CD8-positive, alpha-beta memory T cell (primary cell): ENCODE measurements at regions not wholly inside any gene's neighbourhood (a gene's known extent, or its start where the extent isn't known, plus 50 kb on each side); places are given as distances from the start of the nearest gene placed in this dataset.

ENCODE experiments used
- CTCF ChIA-PET: fragments of 350-600 bp; sonication (Branson Sonifier 250); formaldehyde crosslinking; loops from one replicate; lab custom pipeline; 2021; ENCODE audit warnings: antibody characterized with exemption; lab: Charles Lee
- POLR2A ChIA-PET: fragments of 350-600 bp; sonication (Branson Sonifier 250); formaldehyde crosslinking; loops from one replicate; lab custom pipeline; 2021; ENCODE audit warnings: antibody characterized with exemption; lab: Charles Lee
- DNase-seq, 5 donors: peaks; one replicate each; pipeline versions ENCODE4 v3.0.0 to v3.0.0-alpha.2; 2020 to 2022; ENCODE audit warnings: mixed read lengths in 1 of 5
- H3K27ac ChIP-seq: one replicate; pipeline ENCODE4 v1.7.0; 2013; ENCODE audit warnings: low read depth, mild to moderate bottlenecking, low read length, moderate library complexity
- H3K27me3 ChIP-seq: 2 replicates; pipeline ENCODE4 v1.7.0; 2013; ENCODE audit warnings: low read length, mild to moderate bottlenecking; ENCODE audit not compliant: insufficient read depth, poor library complexity, severe bottlenecking
- H3K36me3 ChIP-seq: 2 replicates; pipeline ENCODE4 v1.7.0; 2013; ENCODE audit warnings: mild to moderate bottlenecking, low read length, moderate library complexity; ENCODE audit not compliant: insufficient read depth
- H3K4me1 ChIP-seq: 2 replicates; pipeline ENCODE4 v1.7.0; 2013; ENCODE audit warnings: mild to moderate bottlenecking, low read length, moderate library complexity; ENCODE audit not compliant: insufficient read depth
- H3K4me3 ChIP-seq: 2 replicates; pipeline ENCODE4 v1.7.0; 2013; ENCODE audit warnings: mild to moderate bottlenecking, low read length
- H3K9me3 ChIP-seq: 2 replicates; pipeline ENCODE4 v1.7.0; 2013; ENCODE audit warnings: mild to moderate bottlenecking, low read length
- H3K27ac Mint-ChIP-seq, 8 donors: one replicate each; pipeline ENCODE4 v1.8.0; 2020 to 2021; ENCODE audit warnings: mixed read lengths in 8 of 8, mild to moderate bottlenecking in 6 of 8, inconsistent platforms in 3 of 8, moderate library complexity in 3 of 8
- H3K27me3 Mint-ChIP-seq, 2 donors: one replicate each; pipeline ENCODE4 v1.8.0; 2020 to 2021; ENCODE audit warnings: mixed read lengths in 2 of 2, mild to moderate bottlenecking in 1 of 2, moderate library complexity in 1 of 2
- H3K36me3 Mint-ChIP-seq, 3 donors: one replicate each; pipeline ENCODE4 v1.8.0; 2020 to 2021; ENCODE audit warnings: mixed read lengths in 3 of 3, inconsistent platforms in 1 of 3, mild to moderate bottlenecking in 1 of 3
- H3K4me1 Mint-ChIP-seq, 3 donors: one replicate each; pipeline ENCODE4 v1.8.0; 2020 to 2021; ENCODE audit warnings: mixed read lengths in 3 of 3, inconsistent platforms in 1 of 3, mild to moderate bottlenecking in 1 of 3
- H3K4me3 Mint-ChIP-seq, 7 donors: one replicate each; pipeline ENCODE4 v1.8.0; 2020 to 2021; ENCODE audit warnings: mixed read lengths in 7 of 7, mild to moderate bottlenecking in 6 of 7, moderate library complexity in 4 of 7, inconsistent platforms in 2 of 7
- H3K9me3 Mint-ChIP-seq, 5 donors: one replicate each; pipeline ENCODE4 v1.8.0; 2020 to 2022; ENCODE audit warnings: mixed read lengths in 5 of 5, mild to moderate bottlenecking in 3 of 5, moderate library complexity in 2 of 5, inconsistent platforms in 1 of 5

GRCh38 chr14:25111061-25111601 is 61.2 kb upstream of the STXBP6 start:
- H3K27me3 ChIP-seq = no peaks in the 10 kb centered on the region
- H3K27ac ChIP-seq = no peak overlapping the region
- H3K27ac Mint-ChIP-seq = no peak overlapping the region
- no peak overlapping the region for H3K4me3 ChIP-seq
- POLR2A ChIA-PET = no interaction called here
- no peak for DNase-seq
- H3K27me3 Mint-ChIP-seq = peaks cover 8 to 44% of the 10 kb centered on the region in 2 donors
- H3K9me3 Mint-ChIP-seq = peaks cover 0 to 2% (median 0%) of the 10 kb centered on the region in 5 donors
- H3K36me3 ChIP-seq = no peaks in the 10 kb centered on the region
- no peaks in the 10 kb centered on the region for H3K4me1 Mint-ChIP-seq
- H3K4me1 ChIP-seq = no peaks in the 10 kb centered on the region
- CTCF ChIA-PET = no interaction called here
- no peak overlapping the region for H3K4me3 Mint-ChIP-seq
- no peaks in the 10 kb centered on the region for H3K9me3 ChIP-seq
- H3K36me3 Mint-ChIP-seq = no peaks in the 10 kb centered on the region

DNA sequence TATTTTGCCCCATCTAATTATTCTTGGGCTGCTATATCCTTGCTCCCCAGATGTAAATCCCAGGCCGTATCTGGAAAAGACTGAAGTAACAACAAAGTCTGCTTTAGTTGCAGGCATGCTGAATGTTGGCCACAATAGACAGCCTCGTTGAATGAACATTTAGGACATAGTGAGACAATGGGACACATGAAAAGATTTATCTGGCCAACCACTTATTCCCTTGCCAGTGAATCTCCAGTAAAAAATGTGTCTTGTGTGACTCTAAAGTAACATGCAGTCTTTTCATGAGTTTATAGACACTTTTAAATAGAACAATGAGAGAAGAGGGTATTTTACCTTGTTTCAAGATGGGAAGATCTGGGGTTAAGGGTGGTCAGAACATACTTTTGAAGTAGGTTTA is 60.2 kb upstream of the STXBP6 start:
- no peaks in the 10 kb centered on the region for H3K27me3 ChIP-seq
- no peak for DNase-seq
- H3K4me3 Mint-ChIP-seq = no peak overlapping the region
- no peaks in the 10 kb centered on the region for H3K36me3 Mint-ChIP-seq
- H3K9me3 ChIP-seq = no peaks in the 10 kb centered on the region
- ChIA-PET CTCF (no interaction called here), POLR2A (no interaction called here)
- H3K9me3 Mint-ChIP-seq = peaks cover 0 to 2% (median 0%) of the 10 kb centered on the region in 5 donors
- no peak overlapping the region for H3K27ac ChIP-seq
- no peaks in the 10 kb centered on the region for H3K4me1 Mint-ChIP-seq
- no peaks in the 10 kb centered on the region for H3K36me3 ChIP-seq
- H3K27me3 Mint-ChIP-seq = peaks cover 12 to 38% of the 10 kb centered on the region in 2 donors
- H3K27ac Mint-ChIP-seq = no peak overlapping the region
- no peaks in the 10 kb centered on the region for H3K4me1 ChIP-seq
- no peak overlapping the region for H3K4me3 ChIP-seq

DNA sequence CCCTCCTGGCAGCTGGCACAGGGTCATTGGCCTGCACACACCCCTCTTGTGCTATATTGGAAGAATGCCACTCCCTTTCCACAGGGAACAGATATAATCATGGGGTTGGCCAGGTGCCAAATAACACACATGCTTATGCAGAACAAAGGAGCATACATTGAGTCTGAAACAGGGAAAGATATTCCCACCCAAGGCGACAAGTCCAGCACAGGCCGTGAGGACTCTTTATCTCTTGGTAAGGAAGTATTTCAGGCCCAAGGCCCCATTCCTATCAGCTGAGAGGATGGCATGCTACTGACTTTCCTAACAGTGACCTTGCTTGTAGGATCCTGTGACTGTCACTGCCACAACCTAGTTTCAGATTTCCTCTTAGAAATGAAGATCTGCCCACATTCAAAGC is 59.0 kb upstream of the STXBP6 start:
- CTCF ChIA-PET = no interaction called here
- H3K36me3 Mint-ChIP-seq = no peaks in the 10 kb centered on the region
- H3K9me3 Mint-ChIP-seq = no peaks in the 10 kb centered on the region
- no peaks in the 10 kb centered on the region for H3K9me3 ChIP-seq
- DNase-seq = no peak
- H3K36me3 ChIP-seq = no peaks in the 10 kb centered on the region
- H3K4me1 ChIP-seq = no peaks in the 10 kb centered on the region
- no peaks in the 10 kb centered on the region for H3K27me3 ChIP-seq
- no peaks in the 10 kb centered on the region for H3K4me1 Mint-ChIP-seq
- H3K4me3 ChIP-seq = no peak overlapping the region
- no peak overlapping the region for H3K27ac ChIP-seq
- peaks cover 14 to 27% of the 10 kb centered on the region in 2 donors for H3K27me3 Mint-ChIP-seq
- H3K4me3 Mint-ChIP-seq = no peak overlapping the region
- no peak overlapping the region for H3K27ac Mint-ChIP-seq
- POLR2A ChIA-PET = no interaction called here

DNA sequence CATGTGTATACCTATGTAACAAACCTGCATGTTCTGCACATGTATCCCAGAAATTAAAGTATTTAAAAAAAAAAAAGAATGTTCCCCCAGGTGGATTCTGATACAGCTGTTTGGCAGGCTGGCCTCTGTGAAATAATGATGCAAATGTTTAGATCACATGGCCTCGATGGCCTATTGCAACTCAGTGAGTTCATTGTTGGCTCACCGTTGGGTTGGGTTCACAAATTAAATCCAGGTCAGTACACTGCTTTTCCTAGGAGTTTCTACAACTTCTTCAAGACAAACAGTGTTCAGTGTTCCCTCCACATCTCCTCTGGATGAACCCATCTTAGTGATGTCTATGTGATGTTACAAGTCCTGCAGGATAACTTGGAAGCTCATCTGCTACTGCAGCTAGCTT is 58.3 kb upstream of the STXBP6 start:
- H3K36me3 Mint-ChIP-seq = no peaks in the 10 kb centered on the region
- peaks cover 17 to 20% of the 10 kb centered on the region in 2 donors for H3K27me3 Mint-ChIP-seq
- Histone ChIP-seq H3K9me3 (no peaks in the 10 kb centered on the region), H3K27ac (no peak overlapping the region), H3K27me3 (no peaks in the 10 kb centered on the region), H3K36me3 (no peaks in the 10 kb centered on the region), H3K4me3 (no peak overlapping the region), H3K4me1 (no peaks in the 10 kb centered on the region)
- H3K4me3 Mint-ChIP-seq = no peak overlapping the region
- H3K4me1 Mint-ChIP-seq = no peaks in the 10 kb centered on the region
- no peak overlapping the region for H3K27ac Mint-ChIP-seq
- no peaks in the 10 kb centered on the region for H3K9me3 Mint-ChIP-seq
- DNase-seq = no peak
- CTCF ChIA-PET = no interaction called here
- POLR2A ChIA-PET = no interaction called here

DNA sequence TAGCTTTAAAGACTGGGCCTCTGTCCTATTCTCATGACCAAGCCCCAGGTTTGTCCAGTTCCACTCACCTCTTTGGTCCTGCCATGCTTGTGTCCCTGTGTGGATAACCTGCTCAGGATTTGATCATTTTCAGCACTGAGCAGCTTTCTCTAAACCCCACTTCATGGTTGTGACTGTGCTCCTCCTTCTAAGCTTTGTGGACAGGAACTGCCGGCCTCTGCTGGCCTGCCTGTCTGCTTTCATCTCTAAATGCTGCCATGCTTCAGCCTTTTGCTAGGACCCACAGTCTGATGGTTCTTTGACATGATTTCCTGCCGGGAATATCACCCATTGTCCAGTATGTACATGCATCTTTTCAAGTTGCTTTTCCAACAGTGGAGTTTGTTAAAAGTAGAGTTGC is 53.9 kb upstream of the STXBP6 start:
- Histone ChIP-seq H3K36me3 (no peaks in the 10 kb centered on the region), H3K4me3 (no peak overlapping the region), H3K27ac (no peak overlapping the region), H3K27me3 (no peaks in the 10 kb centered on the region), H3K4me1 (no peaks in the 10 kb centered on the region), H3K9me3 (no peaks in the 10 kb centered on the region)
- H3K36me3 Mint-ChIP-seq = no peaks in the 10 kb centered on the region
- ChIA-PET POLR2A (no interaction called here), CTCF (no interaction called here)
- peaks cover 8 to 12% of the 10 kb centered on the region in 2 donors for H3K27me3 Mint-ChIP-seq
- no peak for DNase-seq
- no peak overlapping the region for H3K4me3 Mint-ChIP-seq
- H3K9me3 Mint-ChIP-seq = no peaks in the 10 kb centered on the region
- H3K27ac Mint-ChIP-seq = no peak overlapping the region
- no peaks in the 10 kb centered on the region for H3K4me1 Mint-ChIP-seq

GRCh38 chr14:25103271-25103670 is 53.3 kb upstream of the STXBP6 start:
- Mint-ChIP-seq H3K4me3 (no peak overlapping the region), H3K27me3 (peaks cover 12% of the 10 kb centered on the region in 2 donors), H3K4me1 (no peaks in the 10 kb centered on the region), H3K36me3 (no peaks in the 10 kb centered on the region), H3K27ac (no peak overlapping the region), H3K9me3 (no peaks in the 10 kb centered on the region)
- Histone ChIP-seq H3K9me3 (no peaks in the 10 kb centered on the region), H3K27me3 (no peaks in the 10 kb centered on the region), H3K4me1 (no peaks in the 10 kb centered on the region), H3K36me3 (no peaks in the 10 kb centered on the region), H3K4me3 (no peak overlapping the region), H3K27ac (no peak overlapping the region)
- ChIA-PET POLR2A (no interaction called here), CTCF (no interaction called here)
- no peak for DNase-seq

DNA sequence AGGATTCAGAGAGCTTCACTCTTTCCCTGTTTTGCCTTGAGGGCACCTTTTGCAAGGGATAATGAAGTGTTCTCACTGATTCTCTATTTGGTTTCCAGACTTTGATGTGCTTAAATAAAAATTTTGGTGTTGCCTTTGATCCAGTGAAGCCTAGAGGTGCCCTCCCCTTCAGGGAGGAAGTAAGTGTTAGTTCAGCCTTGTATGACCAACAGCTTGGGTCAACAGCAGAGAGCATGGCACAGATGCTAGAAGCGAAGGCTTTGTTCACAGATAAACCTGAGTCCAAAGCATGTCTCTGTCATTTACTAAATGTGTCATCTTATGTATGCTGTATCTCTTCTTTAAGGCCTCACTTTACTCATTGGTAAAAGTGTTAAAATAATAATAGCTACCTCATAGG is 52.8 kb upstream of the STXBP6 start:
- POLR2A ChIA-PET = no interaction called here

DNA sequence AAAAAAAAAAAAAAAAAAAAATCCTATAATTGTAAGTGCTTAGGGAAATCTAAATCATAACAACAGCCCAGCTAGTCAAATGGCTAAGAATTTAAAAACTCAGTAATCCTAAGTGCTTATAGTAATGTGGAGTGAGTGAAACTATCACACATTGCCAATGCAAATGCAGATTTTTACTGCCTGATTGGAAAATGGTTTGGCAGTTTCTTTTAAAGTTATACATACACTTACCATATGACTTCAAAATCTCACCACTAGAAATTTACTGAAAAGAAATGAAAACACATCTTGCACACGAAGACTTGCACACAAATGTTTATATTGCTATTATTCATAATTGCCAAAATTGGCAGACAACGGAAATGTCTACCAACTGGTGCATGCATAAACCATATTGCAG is 51.3 kb upstream of the STXBP6 start:
- no peak for DNase-seq
- Mint-ChIP-seq H3K4me1 (no peaks in the 10 kb centered on the region), H3K27me3 (peaks cover 13 to 17% of the 10 kb centered on the region in 2 donors), H3K36me3 (no peaks in the 10 kb centered on the region), H3K9me3 (no peaks in the 10 kb centered on the region), H3K27ac (no peak overlapping the region), H3K4me3 (no peak overlapping the region)
- Histone ChIP-seq H3K27me3 (no peaks in the 10 kb centered on the region), H3K27ac (no peak overlapping the region), H3K9me3 (no peaks in the 10 kb centered on the region), H3K4me3 (no peak overlapping the region), H3K4me1 (no peaks in the 10 kb centered on the region), H3K36me3 (no peaks in the 10 kb centered on the region)
- ChIA-PET CTCF (no interaction called here), POLR2A (no interaction called here)

More for the DNA sequence above, 52.8 kb upstream of the STXBP6 start:
- Histone ChIP-seq H3K9me3 (no peaks in the 10 kb centered on the region), H3K4me1 (no peaks in the 10 kb centered on the region), H3K36me3 (no peaks in the 10 kb centered on the region), H3K27ac (no peak overlapping the region), H3K4me3 (no peak overlapping the region), H3K27me3 (no peaks in the 10 kb centered on the region)
- no peak overlapping the region for H3K27ac Mint-ChIP-seq
- no peaks in the 10 kb centered on the region for H3K4me1 Mint-ChIP-seq
- H3K36me3 Mint-ChIP-seq = no peaks in the 10 kb centered on the region
- no peak overlapping the region for H3K4me3 Mint-ChIP-seq
- no peaks in the 10 kb centered on the region for H3K9me3 Mint-ChIP-seq
- no peak for DNase-seq
- CTCF ChIA-PET = no interaction called here
- H3K27me3 Mint-ChIP-seq = peaks cover 10 to 14% of the 10 kb centered on the region in 2 donors
